Cardiac muscle cell (in vitro differentiated cells and primary cell): ENCODE measurements at regions not wholly inside any gene's neighbourhood (a gene's known extent, or its start where the extent isn't known, plus 50 kb on each side); places are given as distances from the start of the nearest gene placed in this dataset.

ENCODE experiments used
- DNase-seq, 2 donors: peaks; one replicate each; pipeline versions ENCODE4 v3.0.0 to v3.0.0-alpha.2; 2010 to 2017; ENCODE audit warnings: low read depth in 1 of 2, low spot score in 1 of 2
- H3K27ac ChIP-seq: fragments of 200-600 bp; sonication (generic); 2 replicates; pipeline ENCODE4 v1.5.1; 2016
- H3K27me3 ChIP-seq: fragments of 200-600 bp; sonication (generic); 2 replicates; pipeline ENCODE4 v1.6.0; 2016; ENCODE audit warnings: control low read depth
- H3K36me3 ChIP-seq: fragments of 200-600 bp; sonication (generic); 2 replicates; pipeline ENCODE4 v1.5.1; 2016; ENCODE audit warnings: control low read depth
- H3K4me1 ChIP-seq: fragments of 200-600 bp; sonication (generic); 2 replicates; pipeline ENCODE4 v1.8.1; 2017; ENCODE audit warnings: low read depth, mild to moderate bottlenecking, mixed run types
- H3K4me3 ChIP-seq: fragments of 200-600 bp; sonication (generic); 2 replicates; pipeline ENCODE4 v1.5.1; 2016; ENCODE audit warnings: mild to moderate bottlenecking
- H3K9me3 ChIP-seq: fragments of 200-600 bp; sonication (generic); 2 replicates; pipeline ENCODE4 v1.5.1; 2017; ENCODE audit warnings: low read depth, mild to moderate bottlenecking, control low read depth
- TF ChIP-seq, protein P1 (sequence below): IDR thresholded peaks from 2 replicates; pipeline ENCODE4 v1.5.1; 2012; ENCODE audit warnings: low read depth, mild to moderate bottlenecking, low read length

GRCh38 chr4:11009281-11009680, 324.7 kb upstream of the CLNK start:
- H3K36me3 ChIP-seq: no peaks in the 10 kb centered on the region
- DNase-seq: no peak
- H3K4me3 ChIP-seq: no peak overlapping the region
- TF ChIP-seq, protein P1, sequence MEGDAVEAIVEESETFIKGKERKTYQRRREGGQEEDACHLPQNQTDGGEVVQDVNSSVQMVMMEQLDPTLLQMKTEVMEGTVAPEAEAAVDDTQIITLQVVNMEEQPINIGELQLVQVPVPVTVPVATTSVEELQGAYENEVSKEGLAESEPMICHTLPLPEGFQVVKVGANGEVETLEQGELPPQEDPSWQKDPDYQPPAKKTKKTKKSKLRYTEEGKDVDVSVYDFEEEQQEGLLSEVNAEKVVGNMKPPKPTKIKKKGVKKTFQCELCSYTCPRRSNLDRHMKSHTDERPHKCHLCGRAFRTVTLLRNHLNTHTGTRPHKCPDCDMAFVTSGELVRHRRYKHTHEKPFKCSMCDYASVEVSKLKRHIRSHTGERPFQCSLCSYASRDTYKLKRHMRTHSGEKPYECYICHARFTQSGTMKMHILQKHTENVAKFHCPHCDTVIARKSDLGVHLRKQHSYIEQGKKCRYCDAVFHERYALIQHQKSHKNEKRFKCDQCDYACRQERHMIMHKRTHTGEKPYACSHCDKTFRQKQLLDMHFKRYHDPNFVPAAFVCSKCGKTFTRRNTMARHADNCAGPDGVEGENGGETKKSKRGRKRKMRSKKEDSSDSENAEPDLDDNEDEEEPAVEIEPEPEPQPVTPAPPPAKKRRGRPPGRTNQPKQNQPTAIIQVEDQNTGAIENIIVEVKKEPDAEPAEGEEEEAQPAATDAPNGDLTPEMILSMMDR: no peak
- H3K27me3 ChIP-seq: no peaks in the 10 kb centered on the region
- no peak overlapping the region for H3K27ac ChIP-seq
- H3K9me3 ChIP-seq: no peaks in the 10 kb centered on the region
- no peaks in the 10 kb centered on the region for H3K4me1 ChIP-seq

- Histone ChIP-seq H3K9me3 (no peaks in the 10 kb centered on the region), H3K4me1 (no peaks in the 10 kb centered on the region), H3K4me3 (no peak overlapping the region), H3K36me3 (no peaks in the 10 kb centered on the region), H3K27me3 (no peaks in the 10 kb centered on the region), H3K27ac (no peak overlapping the region)
- no peak for DNase-seq
- TF ChIP-seq, protein P1: no peak
Observed at GRCh38 chr4:11005300-11005699, 320.7 kb upstream of the CLNK start.

DNA sequence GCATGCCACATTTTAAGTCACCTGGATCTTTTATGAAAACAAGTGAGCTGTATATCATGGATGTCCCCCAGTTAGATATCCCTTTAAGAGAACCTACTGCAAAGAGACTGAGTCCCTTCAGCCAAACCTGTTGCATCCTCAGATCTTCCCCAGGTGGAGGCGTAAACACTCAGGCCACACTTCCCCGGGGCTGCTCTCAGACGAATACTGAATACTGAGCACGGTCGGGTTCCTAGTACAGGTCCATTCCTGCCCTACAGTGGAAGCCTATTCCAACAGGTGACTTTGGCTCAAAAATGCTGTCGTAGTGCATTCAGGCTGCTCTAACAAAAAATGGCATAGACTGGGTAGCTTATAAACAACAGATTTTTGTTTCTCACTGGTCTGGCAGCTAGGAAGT, 320.2 kb upstream of the CLNK start:
- no peak overlapping the region for H3K27ac ChIP-seq
- H3K27me3 ChIP-seq: no peaks in the 10 kb centered on the region
- DNase-seq: no peak
- no peaks in the 10 kb centered on the region for H3K36me3 ChIP-seq
- no peak overlapping the region for H3K4me3 ChIP-seq
- no peaks in the 10 kb centered on the region for H3K4me1 ChIP-seq
- H3K9me3 ChIP-seq: no peaks in the 10 kb centered on the region
- TF ChIP-seq, protein P1: no peak

DNA sequence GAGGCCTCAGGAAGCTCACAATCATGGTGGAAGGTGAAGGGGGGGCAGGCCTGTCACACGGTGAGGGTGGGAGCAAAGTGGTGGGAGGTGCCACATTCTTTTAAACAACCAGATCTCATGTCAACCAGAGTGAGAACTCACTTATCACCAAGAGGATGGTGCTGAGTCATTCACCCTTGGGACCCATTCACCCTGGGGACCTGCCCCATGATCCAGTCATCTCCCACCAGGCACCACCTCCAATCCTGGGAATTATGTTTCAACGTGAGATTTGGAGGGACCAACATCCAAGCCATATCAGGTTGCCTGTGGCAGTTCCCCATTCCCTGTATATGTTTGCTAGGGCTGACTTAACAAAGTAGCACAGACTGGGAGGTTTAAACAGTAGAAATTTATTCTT, 318.4 kb upstream of the CLNK start:
- TF ChIP-seq, protein P1: no peak
- Histone ChIP-seq H3K36me3 (no peaks in the 10 kb centered on the region), H3K27me3 (no peaks in the 10 kb centered on the region), H3K27ac (no peak overlapping the region), H3K4me3 (no peak overlapping the region), H3K4me1 (no peaks in the 10 kb centered on the region), H3K9me3 (no peaks in the 10 kb centered on the region)
- DNase-seq: no peak

DNA sequence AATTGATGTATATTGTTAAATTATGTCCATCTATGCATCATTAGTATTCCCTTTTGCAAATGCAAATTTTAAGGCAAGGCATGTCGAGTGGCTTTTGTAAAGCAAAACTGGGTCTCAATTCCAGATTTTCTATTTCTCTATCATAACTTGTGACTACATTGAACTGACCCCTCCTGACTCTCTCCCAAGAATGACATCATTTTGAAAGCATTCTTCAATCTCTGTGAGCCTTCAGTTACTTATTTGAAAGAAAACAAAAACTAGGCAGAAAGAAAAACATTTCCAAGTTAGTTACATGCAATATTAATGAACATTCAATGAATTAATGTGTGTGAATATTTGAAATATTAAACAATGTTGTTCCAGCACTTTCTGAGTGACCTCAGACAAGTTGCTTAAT, 314.3 kb upstream of the CLNK start:
- Histone ChIP-seq H3K36me3 (no peaks in the 10 kb centered on the region), H3K4me3 (no peak overlapping the region), H3K27me3 (no peaks in the 10 kb centered on the region), H3K4me1 (no peaks in the 10 kb centered on the region), H3K27ac (no peak overlapping the region), H3K9me3 (no peaks in the 10 kb centered on the region)
- DNase-seq: peak in 1 of 2 donors; percentile 37
- TF ChIP-seq, protein P1: no peak

DNA sequence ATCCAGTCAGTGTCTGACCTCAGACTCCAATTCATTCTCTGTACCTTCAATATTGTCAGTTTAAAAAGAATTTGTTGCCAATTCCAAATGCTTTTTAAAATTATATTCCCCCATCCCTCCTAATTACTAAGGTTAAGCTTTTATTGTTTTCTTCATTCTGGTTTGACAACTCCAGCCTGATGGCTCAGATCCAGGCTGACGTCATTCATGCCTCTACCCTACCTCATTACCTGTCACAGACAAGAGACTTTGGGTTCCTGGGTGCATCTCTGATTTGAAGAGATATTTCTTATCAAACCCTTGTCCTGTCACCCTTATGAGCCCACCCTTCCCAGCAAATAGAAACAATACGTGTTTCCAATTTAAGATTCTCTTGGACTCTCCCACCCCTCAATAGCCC, 300.2 kb upstream of the CLNK start:
- no peak overlapping the region for H3K4me3 ChIP-seq
- no peaks in the 10 kb centered on the region for H3K4me1 ChIP-seq
- TF ChIP-seq, protein P1: no peak
- no peaks in the 10 kb centered on the region for H3K9me3 ChIP-seq
- no peak overlapping the region for H3K27ac ChIP-seq
- H3K36me3 ChIP-seq: no peaks in the 10 kb centered on the region
- no peaks in the 10 kb centered on the region for H3K27me3 ChIP-seq
- no peak for DNase-seq
